MCF 10A (cell line): ENCODE measurements at regions not wholly inside any gene's neighbourhood (a gene's known extent, or its start where the extent isn't known, plus 50 kb on each side); places are given as distances from the start of the nearest gene placed in this dataset.

Experiments used
- BruUV-seq: library from RNA; stranded (reverse); fragments of 400-500 nt; replicated peaks from 2 replicates; lab custom pipeline; 2021; lab: Mats Ljungman, UMichigan
- CTCF ChIA-PET: fragments of 300-600 bp; sonication (Branson Sonifier 250); formaldehyde crosslinking; extraction: SDS; loops from one replicate; lab custom pipeline; 2021; ENCODE audit warnings: antibody characterized with exemption, inconsistent platforms; lab: Yijun Ruan, JAX
- POLR2A ChIA-PET: fragments of 300-600, 350-650 bp; sonication (Branson Sonifier 250); formaldehyde crosslinking; extraction: SDS; loops from one replicate; lab custom pipeline; 2020; ENCODE audit warnings: antibody characterized with exemption, inconsistent platforms; lab: Yijun Ruan, JAX
- DNase-seq: peaks from one replicate; pipeline ENCODE4 v3.0.0-alpha.2; 2018; ENCODE audit not compliant: unreplicated experiment
- H3K27ac Mint-ChIP-seq: one replicate; pipeline ENCODE4 v1.8.0; 2022; ENCODE audit warnings: mild to moderate bottlenecking, low read depth, mixed read lengths; ENCODE audit not compliant: unreplicated experiment
- H3K27me3 Mint-ChIP-seq: one replicate; pipeline ENCODE4 v1.8.0; 2022; ENCODE audit warnings: mixed read lengths; ENCODE audit not compliant: insufficient read depth, unreplicated experiment
- H3K36me3 Mint-ChIP-seq: one replicate; pipeline ENCODE4 v1.8.0; 2022; ENCODE audit warnings: mild to moderate bottlenecking, moderate library complexity, mixed read lengths; ENCODE audit not compliant: insufficient read depth, unreplicated experiment
- H3K4me1 Mint-ChIP-seq: one replicate; pipeline ENCODE4 v1.8.0; 2022; ENCODE audit warnings: mixed read lengths; ENCODE audit not compliant: insufficient read depth, unreplicated experiment
- H3K4me3 Mint-ChIP-seq: one replicate; pipeline ENCODE4 v1.8.0; 2022; ENCODE audit warnings: mild to moderate bottlenecking, moderate library complexity, mixed read lengths; ENCODE audit not compliant: unreplicated experiment
- H3K9me3 Mint-ChIP-seq: one replicate; pipeline ENCODE4 v1.8.0; 2022; ENCODE audit warnings: mixed read lengths; ENCODE audit not compliant: unreplicated experiment
- intact Hi-C: fragments of 100-400 bp; cut with micrococcal nuclease; formaldehyde crosslinking; loops from 2 replicates; pipeline ENCODE4 v1.14.1; 2022
- TF ChIP-seq, protein P1 (sequence below): fragments of 200-600 bp; IDR thresholded peaks from one replicate; pipeline ENCODE4 v1.8.0; 2022; ENCODE audit warnings: antibody characterized with exemption, mild to moderate bottlenecking; ENCODE audit not compliant: unreplicated experiment

DNA sequence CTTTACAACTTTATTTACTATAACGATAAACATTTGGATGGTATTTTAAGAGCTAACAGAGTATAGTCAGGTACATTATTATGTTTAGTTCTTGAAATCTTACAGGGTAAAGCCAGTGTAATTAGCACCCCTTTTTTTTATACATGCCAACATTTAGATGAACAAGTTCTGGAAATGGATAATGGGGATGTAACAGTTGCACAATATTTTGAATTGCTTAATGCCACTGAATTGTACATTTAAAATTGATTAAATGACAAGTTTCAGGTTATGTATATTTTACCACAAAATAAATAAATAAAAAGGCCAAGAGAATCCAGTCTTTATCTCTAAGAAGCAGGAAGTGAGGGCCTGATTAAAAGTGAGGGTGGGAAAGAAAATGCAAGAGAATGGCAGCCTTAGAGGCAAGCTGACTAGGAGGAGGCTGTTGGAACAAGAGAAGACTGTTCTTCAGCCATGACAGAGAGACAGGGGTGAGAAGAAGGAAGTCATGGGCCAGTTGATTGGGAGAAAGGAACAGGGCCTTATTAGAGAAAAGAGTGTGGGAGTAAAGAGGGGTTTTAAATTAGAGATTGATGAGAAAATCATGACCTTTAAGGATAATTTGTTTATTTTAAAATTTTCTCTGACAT is 49.9 kb upstream of the TNFSF18 start:
- no peaks in the 10 kb centered on the region for H3K36me3 Mint-ChIP-seq
- no peak overlapping the region for H3K27ac Mint-ChIP-seq
- intact Hi-C loops: no loop called here
- no peaks in the 10 kb centered on the region for H3K27me3 Mint-ChIP-seq
- ChIA-PET POLR2A (no interaction called here), CTCF (interaction anchor here (1.2 kb wide), 1 partner anchor 10 kb away, joined by 3 read pairs; no protein-coding TSS in a partner anchor)
- TF ChIP-seq, protein P1, sequence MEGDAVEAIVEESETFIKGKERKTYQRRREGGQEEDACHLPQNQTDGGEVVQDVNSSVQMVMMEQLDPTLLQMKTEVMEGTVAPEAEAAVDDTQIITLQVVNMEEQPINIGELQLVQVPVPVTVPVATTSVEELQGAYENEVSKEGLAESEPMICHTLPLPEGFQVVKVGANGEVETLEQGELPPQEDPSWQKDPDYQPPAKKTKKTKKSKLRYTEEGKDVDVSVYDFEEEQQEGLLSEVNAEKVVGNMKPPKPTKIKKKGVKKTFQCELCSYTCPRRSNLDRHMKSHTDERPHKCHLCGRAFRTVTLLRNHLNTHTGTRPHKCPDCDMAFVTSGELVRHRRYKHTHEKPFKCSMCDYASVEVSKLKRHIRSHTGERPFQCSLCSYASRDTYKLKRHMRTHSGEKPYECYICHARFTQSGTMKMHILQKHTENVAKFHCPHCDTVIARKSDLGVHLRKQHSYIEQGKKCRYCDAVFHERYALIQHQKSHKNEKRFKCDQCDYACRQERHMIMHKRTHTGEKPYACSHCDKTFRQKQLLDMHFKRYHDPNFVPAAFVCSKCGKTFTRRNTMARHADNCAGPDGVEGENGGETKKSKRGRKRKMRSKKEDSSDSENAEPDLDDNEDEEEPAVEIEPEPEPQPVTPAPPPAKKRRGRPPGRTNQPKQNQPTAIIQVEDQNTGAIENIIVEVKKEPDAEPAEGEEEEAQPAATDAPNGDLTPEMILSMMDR: no peak
- H3K9me3 Mint-ChIP-seq: no peaks in the 10 kb centered on the region
- peaks cover 7% of the 10 kb centered on the region for H3K4me1 Mint-ChIP-seq
- BruUV-seq: no TSS peak
- H3K4me3 Mint-ChIP-seq: no peak overlapping the region
- no peak for DNase-seq
